ENCODE measurements at regions not wholly inside any gene's neighbourhood (a gene's known extent, or its start where the extent isn't known, plus 50 kb on each side); places are given as distances from the start of the nearest gene placed in this dataset.

GRCh38 chr5:87829217-87829551, 416.5 kb upstream of the CCNH start (continued):
- TF ChIP-seq REST (IDR thresholded peaks at IDR 0.05; ENCODE audit: unreplicated experiment) = no peak
- TF ChIP-seq ZNF114 (CRISPR knock-in tag; IDR thresholded peaks at IDR 0.05) = no peak
- TF ChIP-seq CREB1 (CRISPR knock-in tag; IDR thresholded peaks at IDR 0.05; ENCODE audit: low read depth) = no peak

- Mint-ChIP-seq H3K36me3 (ENCODE audit: low read depth) (peaks cover 20% of the 10 kb centered on the region), H3K27me3 (ENCODE audit: insufficient read depth, low read depth, poor library complexity) (no peaks in the 10 kb centered on the region), H3K4me3 (no peak overlapping the region), H3K27ac (no peak overlapping the region), H3K4me1 (no peaks in the 10 kb centered on the region), H3K9me3 (peaks cover 30% of the 10 kb centered on the region)
- Histone ChIP-seq H3K79me2 (replicated peaks; ENCODE audit: insufficient read depth) (no peaks in the 10 kb centered on the region), H3K27me3 (ENCODE audit: insufficient read depth) (no peaks in the 10 kb centered on the region), H4K20me1 (replicated peaks; ENCODE audit: insufficient read depth) (no peaks in the 10 kb centered on the region), H3K36me3 (ENCODE audit: insufficient read depth) (peaks cover 8% of the 10 kb centered on the region; the same call in 1 of the 2 replicates), H3K4me2 (no peak overlapping the region), H3K27ac (ENCODE audit: low read depth) (no peak overlapping the region), H3K4me1 (ENCODE audit: insufficient read depth) (peaks cover 4% of the 10 kb centered on the region; the same call in 1 of the 2 replicates), H3F3A (replicated peaks; ENCODE audit: low read depth) (no peaks in the 10 kb centered on the region), H2AFZ (no peak overlapping the region), H3K4me3 (no peak overlapping the region), H3K9me2 (ENCODE audit: insufficient read depth) (peaks cover 7% of the 10 kb centered on the region; the same call in 1 of the 2 replicates)
- no peak for DNase-seq (ENCODE audit: low spot score)
- no peak for ATAC-seq
- no peak for TF ChIP-seq CTCF (conservative IDR thresholded peaks at IDR 0.05; ENCODE audit: low read depth in 2 of 2)
- no peak for TF ChIP-seq STAT1 (IDR thresholded peaks at IDR 0.05; ENCODE audit: unreplicated experiment)
- no peak for TF ChIP-seq REST (IDR thresholded peaks at IDR 0.05; ENCODE audit: unreplicated experiment)
- no peak for TF ChIP-seq EZH2 (IDR thresholded peaks at IDR 0.05; ENCODE audit: low read depth, unreplicated experiment)
- TF ChIP-seq ZNF114 (CRISPR knock-in tag; IDR thresholded peaks at IDR 0.05) = no peak
- no peak for TF ChIP-seq ETS1 (IDR thresholded peaks at IDR 0.05)
- no peak for TF ChIP-seq EZH2phosphoT487 (IDR thresholded peaks at IDR 0.05; ENCODE audit: unreplicated experiment)
- no peak for TF ChIP-seq CREB1 (CRISPR knock-in tag; IDR thresholded peaks at IDR 0.05; ENCODE audit: low read depth)
- TF ChIP-seq POLR2AphosphoS5 (IDR thresholded peaks at IDR 0.05; ENCODE audit: low read depth) = no peak
- TF ChIP-seq JUNB (IDR thresholded peaks at IDR 0.05; ENCODE audit: unreplicated experiment) = no peak
- TF ChIP-seq NANOG (IDR thresholded peaks at IDR 0.05; ENCODE audit: borderline replicate concordance) = no peak
These were observed 416.0 kb upstream of the CCNH start for GRCh38 chr5:87828545-87829216.

Data from GM23338 (cell line).